ENCODE measurements at regions not wholly inside any gene's neighbourhood (a gene's known extent, or its start where the extent isn't known, plus 50 kb on each side); places are given as distances from the start of the nearest gene placed in this dataset.

GRCh38 chr4:36716874-36717273 is 435.5 kb downstream of the DTHD1 start:
- no peak for DNase-seq (ENCODE audit: low read depth in 2 of 2)

DNA sequence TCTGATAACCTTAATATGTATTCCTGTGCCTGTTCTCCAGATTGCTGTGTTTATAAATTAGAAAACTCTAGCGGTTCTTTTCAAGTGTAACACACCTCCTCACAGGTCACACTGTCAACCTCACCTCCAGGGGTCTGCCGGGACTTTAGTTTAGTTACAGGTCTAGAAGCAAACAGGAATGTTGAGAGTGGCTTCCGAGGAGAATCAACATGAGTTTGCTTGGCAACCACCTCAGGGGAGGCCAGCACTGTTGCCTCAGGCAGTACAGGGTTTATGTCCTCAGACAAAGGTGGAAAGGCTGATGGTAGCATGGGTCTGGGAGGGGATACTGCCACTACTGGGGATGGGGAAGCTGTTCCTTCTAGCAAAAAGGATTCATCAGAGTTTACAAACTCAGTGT is 438.0 kb downstream of the DTHD1 start:
- no peak for DNase-seq (ENCODE audit: low read depth in 2 of 2)

- no peak for DNase-seq (ENCODE audit: low read depth in 2 of 2)
Observed at GRCh38 chr4:36722986-36723385, 441.6 kb downstream of the DTHD1 start.

- no peak for DNase-seq (ENCODE audit: low read depth in 2 of 2)
Observed at GRCh38 chr4:36734334-36734733, 452.9 kb downstream of the DTHD1 start.

GRCh38 chr4:36737691-36738090 is 456.3 kb downstream of the DTHD1 start:
- no peak for DNase-seq (ENCODE audit: low read depth in 2 of 2)

DNA sequence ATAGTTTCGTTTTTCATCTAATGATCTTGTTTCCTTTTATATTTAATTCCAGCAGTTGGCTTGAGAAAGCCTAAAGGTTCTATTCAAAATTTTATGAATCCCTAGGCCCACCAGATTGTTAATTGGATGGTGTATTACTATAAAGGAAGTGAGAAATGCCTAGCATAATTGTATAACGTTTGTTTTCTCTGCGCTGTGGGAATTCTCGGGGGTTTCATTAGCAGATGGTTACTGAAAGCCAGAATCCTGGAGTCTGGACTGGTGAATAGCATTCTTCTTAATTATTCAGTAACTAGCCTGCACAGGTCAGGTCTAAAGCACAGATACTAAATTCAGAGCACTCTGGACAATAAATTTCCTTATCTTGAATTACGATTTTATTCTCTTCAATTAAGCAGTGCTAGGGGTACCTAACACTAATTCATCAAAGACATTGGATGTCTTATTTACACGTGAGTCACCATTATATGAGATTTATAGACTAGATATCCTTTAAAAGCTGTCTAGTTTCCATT is 459.4 kb downstream of the DTHD1 start:
- no peak for DNase-seq (ENCODE audit: low read depth in 2 of 2)

DNA sequence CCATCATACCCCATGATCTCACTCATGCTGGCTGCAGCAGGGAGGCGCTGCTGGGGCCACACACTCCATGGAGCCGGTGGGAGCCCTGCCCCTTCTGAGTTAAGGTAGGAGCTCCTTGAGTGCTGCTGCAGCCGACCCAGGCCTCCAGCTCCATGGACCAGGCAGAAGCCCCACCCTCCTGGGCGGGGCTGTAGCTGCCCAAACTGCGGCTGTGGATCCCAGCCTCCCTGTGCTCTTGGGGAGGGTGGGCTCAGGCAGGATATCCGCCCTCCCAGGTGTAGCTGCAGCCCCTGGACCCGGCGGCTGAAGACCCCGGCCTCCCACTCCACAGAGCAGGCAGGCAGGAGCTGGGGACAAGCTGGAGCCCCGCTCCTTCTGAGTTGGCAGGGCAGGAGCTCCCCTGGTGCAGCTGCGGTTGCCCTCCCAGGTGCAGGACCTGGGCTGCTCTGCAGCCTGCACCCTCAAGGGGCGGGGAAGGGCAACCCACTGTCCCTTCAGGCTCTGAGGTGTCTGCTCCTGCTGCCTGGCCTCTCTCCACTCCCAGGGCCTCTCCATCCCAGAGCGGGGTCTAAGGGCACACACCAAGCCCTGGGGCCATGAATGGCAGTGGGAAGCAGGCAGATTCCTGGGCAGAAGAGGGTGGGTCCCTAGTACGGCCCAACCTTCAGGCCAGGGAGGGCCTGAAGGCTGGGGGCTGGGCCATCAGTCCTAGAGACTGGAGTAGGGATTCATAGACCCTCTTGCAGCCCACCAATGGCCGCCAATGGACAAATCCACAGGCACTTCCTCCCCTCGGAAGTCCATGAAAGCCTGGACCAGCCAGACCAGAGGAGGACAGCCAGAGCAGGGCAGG is 466.1 kb downstream of the DTHD1 start:
- no peak for DNase-seq (ENCODE audit: low read depth in 2 of 2)

GRCh38 chr4:36753048-36753447 is 471.6 kb downstream of the DTHD1 start:
- no peak for DNase-seq (ENCODE audit: low read depth in 2 of 2)

- no peak for DNase-seq (ENCODE audit: low read depth in 2 of 2)
Observed at GRCh38 chr4:36757580-36758311, 476.3 kb downstream of the DTHD1 start.

GRCh38 chr4:36758312-36759178 is 477.1 kb downstream of the DTHD1 start:
- no peak for DNase-seq (ENCODE audit: low read depth in 2 of 2)

GRCh38 chr4:36761607-36762006 is 480.2 kb downstream of the DTHD1 start:
- no peak for DNase-seq (ENCODE audit: low read depth in 2 of 2)

- DNase-seq (ENCODE audit: low read depth in 2 of 2), result no peak
Observed at GRCh38 chr4:36763814-36764213, 480.7 kb upstream of the NWD2 start.

GRCh38 chr4:36767596-36767995 is 476.9 kb upstream of the NWD2 start:
- DNase-seq (ENCODE audit: low read depth in 2 of 2), result no peak

GRCh38 chr4:36771411-36772153 is 473.0 kb upstream of the NWD2 start:
- no peak for DNase-seq (ENCODE audit: low read depth in 2 of 2)

- no peak for DNase-seq (ENCODE audit: low read depth in 2 of 2)
Observed at GRCh38 chr4:36772154-36772516, 472.4 kb upstream of the NWD2 start.

- DNase-seq (ENCODE audit: low read depth in 2 of 2), result no peak
Observed at GRCh38 chr4:36773467-36773866, 471.1 kb upstream of the NWD2 start.

GRCh38 chr4:36775544-36775943 is 469.0 kb upstream of the NWD2 start:
- no peak for DNase-seq (ENCODE audit: low read depth in 2 of 2)

DNA sequence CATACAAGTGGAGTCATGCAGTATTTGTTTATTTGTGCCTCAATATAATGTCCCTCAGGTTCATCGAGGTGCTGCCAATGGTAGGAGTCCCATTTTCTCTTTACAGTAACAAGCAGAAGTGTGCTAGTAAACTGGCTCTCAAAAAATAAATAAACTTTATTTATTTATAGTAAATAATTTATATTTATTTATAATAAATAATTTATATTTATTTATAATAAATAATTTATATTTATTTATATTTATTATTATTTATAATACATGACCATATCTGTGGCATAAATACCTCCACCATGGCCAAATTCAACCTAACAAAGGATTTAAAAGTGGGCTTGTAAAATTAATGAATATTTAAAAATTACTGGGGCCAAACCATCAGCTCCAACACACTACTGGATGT is 464.9 kb upstream of the NWD2 start:
- DNase-seq (ENCODE audit: low read depth in 2 of 2), result no peak

GRCh38 chr4:36785973-36786372 is 458.6 kb upstream of the NWD2 start:
- no peak for DNase-seq (ENCODE audit: low read depth in 2 of 2)

DNA sequence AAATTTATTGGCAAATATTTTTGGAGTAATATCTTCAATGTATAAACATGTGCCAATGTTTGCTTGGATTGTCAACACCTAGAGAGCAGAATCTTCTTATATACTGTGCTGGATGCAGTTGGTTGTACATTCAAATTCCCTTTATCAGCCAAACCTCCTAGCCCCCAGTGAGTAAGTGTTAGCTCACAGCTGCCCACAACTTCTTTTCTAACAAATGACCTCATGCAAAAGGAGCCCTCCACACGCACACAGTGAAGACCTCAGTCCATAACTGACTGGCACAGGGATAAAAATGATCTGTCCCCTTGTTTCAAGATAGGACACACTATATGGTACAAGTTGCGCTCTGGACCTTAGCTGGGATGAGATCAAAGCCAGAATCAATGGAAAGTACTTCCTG is 458.0 kb upstream of the NWD2 start:
- DNase-seq (ENCODE audit: low read depth in 2 of 2), result no peak

DNA sequence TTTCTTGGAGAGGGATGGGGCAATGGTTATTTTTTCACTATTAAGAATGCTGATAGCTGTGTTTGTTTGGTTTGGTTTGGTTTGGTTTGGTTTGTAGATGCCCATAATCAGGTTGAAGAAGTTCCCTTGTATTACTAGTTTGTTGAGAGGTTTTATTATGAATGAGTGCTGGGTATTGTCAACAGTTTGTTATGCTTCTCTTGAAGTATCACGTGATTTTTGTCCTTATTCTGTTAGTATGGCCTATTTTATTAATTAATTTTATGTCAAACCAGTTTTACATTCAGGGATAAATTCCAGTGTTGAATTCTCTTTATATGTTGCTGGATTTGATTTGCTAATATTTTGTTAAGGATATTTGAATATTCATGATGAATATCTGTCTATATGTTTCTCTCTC is 449.8 kb upstream of the NWD2 start:
- DNase-seq (ENCODE audit: low read depth in 2 of 2), result no peak
